Neural progenitor cell (in vitro differentiated cells): ENCODE measurements at regions not wholly inside any gene's neighbourhood (a gene's known extent, or its start where the extent isn't known, plus 50 kb on each side); places are given as distances from the start of the nearest gene placed in this dataset.

Source experiments
- DNase-seq: peaks from one replicate; pipeline ENCODE4 v3.0.0-alpha.2; 2016; ENCODE audit warnings: low spot score
- H2AFZ ChIP-seq: fragments of 200-600 bp; sonication (generic); replicated peaks from 2 replicates; pipeline ENCODE4 v1.6.1; 2016; ENCODE audit warnings: antibody characterized with exemption
- H3F3A ChIP-seq: fragments of 200-600 bp; sonication (generic); 2 replicates; pipeline ENCODE4 v1.6.1; 2016; ENCODE audit warnings: antibody characterized with exemption, low read depth
- H3K27ac ChIP-seq: fragments of 200-600 bp; sonication (generic); 2 replicates; pipeline ENCODE4 v1.5.1; 2016; ENCODE audit warnings: mild to moderate bottlenecking
- H3K27me3 ChIP-seq: fragments of 200-600 bp; sonication (generic); 2 replicates; pipeline ENCODE4 v1.6.1; 2016; ENCODE audit warnings: mild to moderate bottlenecking, moderate library complexity
- H3K36me3 ChIP-seq: fragments of 200-600 bp; sonication (generic); 2 replicates; pipeline ENCODE4 v1.5.1; 2016
- H3K4me1 ChIP-seq: fragments of 200-600 bp; sonication (generic); 2 replicates; pipeline ENCODE4 v1.6.1; 2016; ENCODE audit warnings: mixed run types
- H3K4me2 ChIP-seq: fragments of 200-600 bp; sonication (generic); 2 replicates; pipeline ENCODE4 v1.6.1; 2016
- H3K4me3 ChIP-seq: fragments of 200-600 bp; sonication (generic); 2 replicates; pipeline ENCODE4 v1.5.1; 2016
- H3K79me2 ChIP-seq: fragments of 200-600 bp; sonication (generic); 2 replicates; pipeline ENCODE4 v1.6.1; 2016; ENCODE audit warnings: low read depth
- H3K9ac ChIP-seq: fragments of 200-600 bp; sonication (generic); 2 replicates; pipeline ENCODE4 v1.6.1; 2016
- H3K9me3 ChIP-seq: fragments of 200-600 bp; sonication (generic); 2 replicates; pipeline ENCODE4 v1.5.1; 2016; ENCODE audit warnings: low read depth
- H4K20me1 ChIP-seq: fragments of 200-600 bp; sonication (generic); 2 replicates; pipeline ENCODE4 v1.6.1; 2016; ENCODE audit warnings: low read depth
- H3K27ac Mint-ChIP-seq: 3 replicates; pipeline ENCODE4 v1.8.0; 2021; ENCODE audit warnings: mixed read lengths
- H3K27me3 Mint-ChIP-seq: 2 replicates; pipeline ENCODE4 v1.8.0; 2022; ENCODE audit warnings: low read depth, mild to moderate bottlenecking, inconsistent platforms, moderate library complexity, mixed read lengths; ENCODE audit not compliant: insufficient read depth
- H3K36me3 Mint-ChIP-seq: 3 replicates; pipeline ENCODE4 v1.8.0; 2021; ENCODE audit warnings: mixed read lengths
- H3K4me1 Mint-ChIP-seq: 3 replicates; pipeline ENCODE4 v1.8.0; 2021; ENCODE audit warnings: mixed read lengths
- H3K4me3 Mint-ChIP-seq: 3 replicates; pipeline ENCODE4 v1.8.0; 2021; ENCODE audit warnings: mild to moderate bottlenecking, moderate library complexity, mixed read lengths
- H3K9me3 Mint-ChIP-seq: 3 replicates; pipeline ENCODE4 v1.8.0; 2020; ENCODE audit warnings: mixed read lengths
- EZH2 ChIP-seq: fragments of 200-600 bp; sonication (generic); IDR thresholded peaks from 2 replicates; pipeline ENCODE4 v1.6.1; 2017; ENCODE audit warnings: antibody characterized with exemption, mild to moderate bottlenecking, moderate library complexity
- EZH2phosphoT487 ChIP-seq: fragments of 200-600 bp; sonication (generic); IDR thresholded peaks from 2 replicates; pipeline ENCODE4 v1.6.1; 2017; ENCODE audit warnings: antibody characterized with exemption
- TF ChIP-seq, protein P1 (sequence below): fragments of 200-600 bp; sonication (generic); IDR thresholded peaks from 2 replicates; pipeline ENCODE4 v1.5.1; 2017; ENCODE audit warnings: antibody characterized with exemption, mild to moderate bottlenecking

DNA sequence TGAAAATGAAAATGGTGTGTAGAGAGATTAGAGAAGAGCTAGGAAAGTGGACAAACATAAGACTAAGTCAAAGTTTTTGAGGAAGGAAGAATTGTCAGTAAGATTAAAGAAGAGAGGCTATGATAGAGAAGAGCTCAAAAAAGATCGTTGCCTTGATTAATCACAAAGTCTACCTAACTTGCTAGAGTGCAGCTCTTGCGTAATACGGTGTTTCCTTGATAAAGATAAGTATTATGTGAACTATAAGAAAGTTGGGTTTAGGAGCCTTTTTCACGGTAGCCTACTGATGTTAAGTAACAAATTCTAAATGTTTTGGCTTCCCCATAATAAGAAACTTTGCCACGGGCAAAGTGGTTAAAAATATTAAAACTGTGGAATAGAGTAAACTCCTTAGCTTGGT lies 226.4 kb upstream of the NRXN1 start:
- Histone ChIP-seq H2AFZ (no peak overlapping the region), H3K9me3 (no peaks in the 10 kb centered on the region), H3K4me3 (no peak overlapping the region), H3K9ac (no peak overlapping the region), H3K27me3 (no peaks in the 10 kb centered on the region), H3K36me3 (no peaks in the 10 kb centered on the region), H3F3A (no peaks in the 10 kb centered on the region), H3K27ac (no peak overlapping the region), H3K4me2 (no peak overlapping the region), H4K20me1 (no peaks in the 10 kb centered on the region), H3K4me1 (peaks cover 7% of the 10 kb centered on the region), H3K79me2 (no peaks in the 10 kb centered on the region)
- Mint-ChIP-seq H3K27ac (no peak overlapping the region), H3K9me3 (no peaks in the 10 kb centered on the region), H3K4me1 (peaks cover 5% of the 10 kb centered on the region), H3K36me3 (no peaks in the 10 kb centered on the region), H3K27me3 (no peaks in the 10 kb centered on the region), H3K4me3 (no peak overlapping the region)
- TF ChIP-seq, protein P1, sequence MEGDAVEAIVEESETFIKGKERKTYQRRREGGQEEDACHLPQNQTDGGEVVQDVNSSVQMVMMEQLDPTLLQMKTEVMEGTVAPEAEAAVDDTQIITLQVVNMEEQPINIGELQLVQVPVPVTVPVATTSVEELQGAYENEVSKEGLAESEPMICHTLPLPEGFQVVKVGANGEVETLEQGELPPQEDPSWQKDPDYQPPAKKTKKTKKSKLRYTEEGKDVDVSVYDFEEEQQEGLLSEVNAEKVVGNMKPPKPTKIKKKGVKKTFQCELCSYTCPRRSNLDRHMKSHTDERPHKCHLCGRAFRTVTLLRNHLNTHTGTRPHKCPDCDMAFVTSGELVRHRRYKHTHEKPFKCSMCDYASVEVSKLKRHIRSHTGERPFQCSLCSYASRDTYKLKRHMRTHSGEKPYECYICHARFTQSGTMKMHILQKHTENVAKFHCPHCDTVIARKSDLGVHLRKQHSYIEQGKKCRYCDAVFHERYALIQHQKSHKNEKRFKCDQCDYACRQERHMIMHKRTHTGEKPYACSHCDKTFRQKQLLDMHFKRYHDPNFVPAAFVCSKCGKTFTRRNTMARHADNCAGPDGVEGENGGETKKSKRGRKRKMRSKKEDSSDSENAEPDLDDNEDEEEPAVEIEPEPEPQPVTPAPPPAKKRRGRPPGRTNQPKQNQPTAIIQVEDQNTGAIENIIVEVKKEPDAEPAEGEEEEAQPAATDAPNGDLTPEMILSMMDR, result no peak
- TF ChIP-seq EZH2 (no peak), EZH2phosphoT487 (no peak)
- no peak for DNase-seq

DNA sequence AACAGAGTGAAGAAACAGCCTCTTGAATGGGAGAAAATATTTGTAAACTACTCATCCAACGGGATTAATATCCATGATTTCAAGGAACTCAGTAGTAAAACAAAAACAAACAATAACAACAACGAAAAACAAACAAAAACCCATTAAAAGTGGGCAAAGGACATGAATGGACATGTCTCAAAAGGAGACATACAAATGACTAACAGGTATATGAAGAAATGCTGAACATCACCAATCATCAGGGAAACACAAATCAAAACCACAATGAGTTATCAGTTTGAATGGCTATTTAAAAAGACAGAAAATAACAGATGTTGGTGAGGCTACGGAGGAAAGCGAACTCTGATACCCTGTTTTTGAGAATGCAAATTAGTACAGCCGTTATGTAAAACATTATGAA lies 224.8 kb upstream of the NRXN1 start:
- Histone ChIP-seq H3K27ac (no peak overlapping the region), H2AFZ (no peak overlapping the region), H3F3A (no peaks in the 10 kb centered on the region), H3K9me3 (no peaks in the 10 kb centered on the region), H3K27me3 (no peaks in the 10 kb centered on the region), H3K9ac (no peak overlapping the region), H3K36me3 (no peaks in the 10 kb centered on the region), H3K79me2 (no peaks in the 10 kb centered on the region), H3K4me1 (no peaks in the 10 kb centered on the region), H3K4me2 (no peak overlapping the region), H3K4me3 (no peak overlapping the region), H4K20me1 (no peaks in the 10 kb centered on the region)
- Mint-ChIP-seq H3K36me3 (no peaks in the 10 kb centered on the region), H3K4me1 (no peaks in the 10 kb centered on the region), H3K4me3 (no peak overlapping the region), H3K27ac (no peak overlapping the region), H3K27me3 (no peaks in the 10 kb centered on the region), H3K9me3 (no peaks in the 10 kb centered on the region)
- no peak for TF ChIP-seq EZH2
- TF ChIP-seq EZH2phosphoT487, result no peak
- TF ChIP-seq, protein P1, result no peak
- no peak for DNase-seq

DNA sequence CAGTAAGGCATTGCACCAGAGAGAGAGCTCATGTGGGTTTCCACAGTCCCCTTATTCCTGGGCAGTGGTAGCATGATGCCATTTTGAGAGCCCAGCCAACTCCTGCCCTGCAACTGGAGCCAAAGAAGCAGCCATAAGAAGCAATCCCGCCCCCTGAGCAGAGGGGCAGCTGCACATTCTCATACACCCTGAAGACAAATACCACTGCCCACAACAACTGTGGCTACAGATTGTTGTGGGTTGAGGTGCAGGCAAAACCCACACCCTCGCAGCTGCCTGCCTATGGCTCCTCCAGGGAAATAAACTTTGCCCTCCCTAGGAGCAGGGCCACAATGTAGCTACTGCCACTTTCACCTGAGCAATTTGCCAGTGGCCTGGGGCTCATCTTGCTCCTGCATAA lies 219.4 kb upstream of the NRXN1 start:
- no peaks in the 10 kb centered on the region for H3K79me2 ChIP-seq
- no peaks in the 10 kb centered on the region for H3K27me3 ChIP-seq
- Mint-ChIP-seq H3K27me3 (no peaks in the 10 kb centered on the region), H3K9me3 (no peaks in the 10 kb centered on the region), H3K4me1 (no peaks in the 10 kb centered on the region), H3K4me3 (no peak overlapping the region), H3K27ac (no peak overlapping the region), H3K36me3 (no peaks in the 10 kb centered on the region)
- no peak for DNase-seq
- H3F3A ChIP-seq, result no peaks in the 10 kb centered on the region
- no peak overlapping the region for H3K27ac ChIP-seq
- H3K9ac ChIP-seq, result no peak overlapping the region
- no peak overlapping the region for H3K4me2 ChIP-seq
- H3K4me3 ChIP-seq, result no peak overlapping the region
- no peaks in the 10 kb centered on the region for H3K9me3 ChIP-seq
- no peaks in the 10 kb centered on the region for H3K4me1 ChIP-seq
- no peaks in the 10 kb centered on the region for H4K20me1 ChIP-seq
- no peak overlapping the region for H2AFZ ChIP-seq
- TF ChIP-seq, protein P1, result no peak
- H3K36me3 ChIP-seq, result no peaks in the 10 kb centered on the region
